CD4-positive, alpha-beta T cell treated with Interleukin-4 for 1 hour (primary cell): ENCODE measurements at regions not wholly inside any gene's neighbourhood (a gene's known extent, or its start where the extent isn't known, plus 50 kb on each side); places are given as distances from the start of the nearest gene placed in this dataset.
"Not testable (repeated sequence)": the region's sequence is repeated elsewhere in the genome, so short reads cannot be mapped to it uniquely, and the experiment has no call there.

Experiments used
- DNase-seq, 2 donors: peaks; one replicate each; pipeline ENCODE4 v3.0.0-alpha.2; 2020 to 2022

- DNase-seq: no peak
These were observed 965.0 kb upstream of the SPRY2 start for GRCh38 chr13:81305928-81306327.

GRCh38 chr13:81304121-81304659 is 963.3 kb upstream of the SPRY2 start:
- DNase-seq: no peak

- no peak for DNase-seq
These were observed 961.8 kb upstream of the SPRY2 start for GRCh38 chr13:81302677-81303076.

DNA sequence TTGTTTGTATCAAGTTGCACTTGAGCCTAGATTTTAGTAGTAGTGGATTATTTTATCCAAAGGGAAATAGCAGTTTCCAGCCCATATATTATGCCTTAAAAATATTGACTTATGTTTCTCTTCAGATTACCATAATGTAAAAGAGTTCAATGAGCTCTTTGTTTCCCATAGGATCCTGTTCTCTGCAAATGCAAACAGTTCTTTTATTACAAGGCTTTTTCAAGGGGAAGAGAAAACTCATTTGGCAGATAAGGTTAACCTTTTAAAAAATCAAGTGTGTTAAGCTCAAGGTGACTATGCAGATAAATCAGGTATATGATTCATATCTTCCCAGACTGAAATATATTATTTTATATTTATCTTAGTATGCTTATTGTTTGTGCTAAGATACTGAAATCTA is 961.2 kb upstream of the SPRY2 start:
- DNase-seq: no peak

GRCh38 chr13:81295177-81295576 is 954.3 kb upstream of the SPRY2 start:
- no peak for DNase-seq

DNA sequence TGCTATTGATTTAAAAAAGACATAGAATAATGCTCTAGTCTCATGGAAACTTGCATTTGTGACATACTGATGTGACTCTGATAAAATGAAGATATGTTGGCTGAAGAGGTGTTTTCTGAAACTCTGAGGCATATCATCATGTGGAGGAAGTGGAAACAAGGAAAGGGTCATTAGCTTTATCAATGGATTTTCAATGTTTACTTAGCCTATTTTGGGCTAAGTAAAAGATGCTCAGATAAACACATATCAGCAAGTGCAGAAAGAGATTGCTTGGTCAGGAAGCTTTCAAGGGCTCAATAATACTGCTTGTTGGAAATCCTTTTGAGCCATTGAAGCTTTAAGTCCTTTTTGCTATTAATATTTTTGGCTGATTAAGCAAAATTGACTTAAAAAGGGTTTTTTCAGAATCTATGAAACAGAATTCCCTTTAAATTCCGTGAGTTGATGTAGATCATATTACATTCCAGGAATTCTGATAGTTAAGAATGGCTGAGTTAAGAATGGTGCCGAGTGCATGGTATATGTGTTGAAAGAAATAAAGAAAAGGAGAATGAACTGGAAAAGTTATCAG is 952.8 kb upstream of the SPRY2 start:
- no peak for DNase-seq

GRCh38 chr13:81283561-81283960 is 942.6 kb upstream of the SPRY2 start:
- DNase-seq: no peak

- DNase-seq: no peak
These were observed 942.1 kb upstream of the SPRY2 start for GRCh38 chr13:81283062-81283461.

DNA sequence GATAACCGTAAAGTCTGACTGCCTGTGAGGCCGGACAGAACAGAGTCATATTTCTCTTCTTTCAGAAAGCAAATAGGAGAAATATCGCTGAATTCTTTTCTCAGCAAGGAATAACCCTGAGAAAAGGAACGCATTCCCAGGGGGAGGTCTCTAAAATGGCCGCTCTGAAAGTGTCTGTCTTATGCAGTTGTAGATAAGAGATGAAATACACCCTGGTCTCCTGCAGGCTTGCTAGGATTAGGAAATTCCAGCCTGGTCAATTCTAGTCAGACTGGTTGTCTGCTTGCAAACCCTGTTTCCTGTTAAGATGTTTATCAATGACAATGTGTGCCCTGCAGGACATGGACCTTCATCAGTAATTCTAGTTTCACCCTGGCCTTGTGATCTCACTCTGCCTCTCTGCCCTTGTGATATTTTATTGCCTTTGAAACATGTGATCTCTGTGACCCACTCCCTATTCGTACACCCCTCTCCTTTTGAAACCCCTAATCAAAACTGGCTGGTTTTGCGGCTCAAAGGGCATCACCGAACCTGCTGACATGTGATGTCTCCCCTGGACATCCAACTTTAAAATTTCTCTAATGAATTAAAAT is 934.8 kb upstream of the SPRY2 start:
- no peak for DNase-seq

- no peak for DNase-seq
These were observed 906.8 kb upstream of the SPRY2 start for GRCh38 chr13:81247711-81248110.

GRCh38 chr13:81246556-81246955 is 905.6 kb upstream of the SPRY2 start:
- no peak for DNase-seq

DNA sequence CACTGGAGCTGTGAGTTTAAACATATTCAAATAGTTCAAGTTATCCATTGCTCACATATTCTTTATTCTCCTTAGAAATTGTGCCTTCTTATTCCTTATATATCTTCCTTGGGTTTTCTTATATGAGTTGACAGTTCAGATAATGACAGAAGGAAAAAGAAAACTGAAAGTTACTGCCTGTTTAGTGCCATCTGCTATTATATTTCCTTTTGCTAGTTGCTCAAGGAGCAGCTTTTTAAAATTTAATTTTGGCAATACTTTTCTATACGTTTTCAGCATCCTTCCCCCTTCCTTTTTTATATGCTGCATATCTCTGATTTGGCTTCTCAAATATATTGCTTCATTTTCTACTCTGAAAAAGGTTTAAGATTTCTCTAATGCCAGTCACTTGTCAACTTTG is 903.1 kb upstream of the SPRY2 start:
- no peak for DNase-seq

- no peak for DNase-seq
These were observed 889.5 kb upstream of the SPRY2 start for GRCh38 chr13:81230386-81230785.

DNA sequence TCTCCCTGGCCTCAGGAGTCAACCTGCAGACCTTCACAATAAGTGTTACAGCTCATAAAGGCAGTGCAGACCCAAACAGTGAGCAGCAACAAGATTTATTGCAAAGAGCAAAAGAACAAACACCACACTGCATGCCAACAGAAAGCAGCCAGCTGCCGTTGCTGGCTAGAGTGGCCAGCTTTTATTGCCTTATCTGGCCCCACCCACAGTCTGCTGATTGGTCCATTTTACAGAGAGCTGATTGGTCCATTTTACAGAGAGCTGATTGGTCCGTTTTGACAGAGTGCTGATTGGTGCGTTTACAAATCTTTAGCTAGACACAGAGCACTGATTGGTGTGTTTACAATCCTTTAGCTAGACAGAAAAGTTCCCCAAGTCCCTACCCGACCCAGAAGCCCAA is 885.9 kb upstream of the SPRY2 start:
- not testable (repeated sequence) for DNase-seq

DNA sequence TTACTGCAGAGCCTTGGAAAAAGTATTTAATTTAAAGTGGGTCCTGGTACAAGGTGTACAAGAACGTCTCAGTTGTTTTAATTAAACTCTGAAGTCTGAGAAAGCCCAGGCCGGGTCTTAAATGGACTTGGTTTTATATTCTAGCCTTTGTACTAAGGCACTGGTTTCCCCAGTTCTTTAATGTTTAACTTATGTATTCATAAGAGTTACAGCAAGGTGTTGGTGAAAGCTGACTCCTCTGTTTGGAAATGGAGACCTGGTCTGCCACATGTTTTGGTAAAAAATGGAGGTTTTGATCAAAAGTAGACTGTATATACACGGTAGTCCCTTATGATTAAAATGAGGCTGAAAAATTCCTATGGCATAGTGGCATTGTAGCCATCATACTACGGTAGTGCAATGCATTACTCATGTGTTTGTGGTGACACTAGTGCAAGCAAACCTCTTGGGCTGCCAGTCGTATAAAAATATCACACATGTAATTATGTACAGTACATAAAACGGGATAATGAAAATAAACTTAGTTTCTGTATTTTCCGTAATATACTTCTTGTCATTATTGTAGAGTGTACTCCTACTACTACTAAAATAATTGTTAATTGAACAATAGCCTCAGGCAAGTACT is 883.4 kb upstream of the SPRY2 start:
- DNase-seq: no peak

- DNase-seq: no peak
These were observed 882.9 kb upstream of the SPRY2 start for GRCh38 chr13:81223778-81224177.

- no peak for DNase-seq
These were observed 870.8 kb upstream of the SPRY2 start for GRCh38 chr13:81211713-81212112.

GRCh38 chr13:81207636-81208035 is 866.7 kb upstream of the SPRY2 start:
- no peak for DNase-seq

DNA sequence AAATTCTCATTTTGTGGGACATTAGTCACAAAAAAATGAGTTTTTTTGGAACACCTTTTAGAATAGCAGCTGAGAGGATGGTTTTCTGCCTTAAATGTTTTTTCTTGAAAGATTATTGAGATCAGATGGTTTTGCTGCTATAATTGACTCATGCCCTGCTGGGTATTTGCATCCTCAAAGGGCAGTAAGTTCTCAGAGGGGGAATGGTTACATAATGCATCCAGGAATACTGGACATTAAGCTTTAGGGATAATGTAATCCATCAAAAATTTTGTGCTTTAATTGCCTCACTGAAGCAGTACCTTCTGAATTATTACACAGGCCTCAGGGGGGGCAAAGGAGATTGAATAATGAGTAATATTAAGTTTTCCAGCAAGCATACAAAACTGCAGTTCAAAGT is 866.3 kb upstream of the SPRY2 start:
- no peak for DNase-seq

DNA sequence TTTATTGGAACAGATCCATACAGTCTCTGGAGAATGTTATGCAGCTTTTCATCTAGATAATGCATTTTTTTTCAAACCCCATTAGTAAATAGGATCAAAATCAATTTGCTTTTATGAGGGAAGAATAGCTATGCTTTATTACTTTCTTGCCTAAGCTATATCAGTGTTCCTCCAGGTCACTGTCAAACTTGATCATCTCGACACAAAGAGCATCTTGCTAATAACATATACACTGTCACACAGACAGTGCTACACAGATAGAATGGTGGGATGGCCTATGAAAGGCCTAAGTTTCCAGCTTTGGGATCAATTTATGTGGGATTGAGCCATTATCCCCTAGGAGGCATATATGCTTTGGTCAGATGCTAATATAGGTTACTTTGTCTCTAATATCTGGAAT is 862.9 kb upstream of the SPRY2 start:
- no peak for DNase-seq

- DNase-seq: no peak
These were observed 859.0 kb upstream of the SPRY2 start for GRCh38 chr13:81199956-81200355.

- no peak for DNase-seq
These were observed 857.0 kb upstream of the SPRY2 start for GRCh38 chr13:81197966-81198365.

GRCh38 chr13:81197483-81197882 is 856.6 kb upstream of the SPRY2 start:
- DNase-seq: no peak

- DNase-seq: no peak
These were observed 853.4 kb upstream of the SPRY2 start for GRCh38 chr13:81194362-81194761.
